GM18508 (cell line): ENCODE measurements at regions not wholly inside any gene's neighbourhood (a gene's known extent, or its start where the extent isn't known, plus 50 kb on each side); places are given as distances from the start of the nearest gene placed in this dataset.

Experiments used
- ATAC-seq: cut with Tn5 transposase; IDR thresholded peaks from one replicate; pipeline ENCODE4 v1.9.1; 2021; ENCODE audit warnings: moderate number of reproducible peaks; ENCODE audit not compliant: insufficient read depth, unreplicated experiment

- ATAC-seq: no peak
Observed at GRCh38 chr9:81490605-81491331, 198.6 kb downstream of the TLE1 start.

GRCh38 chr9:81489046-81489445, 200.3 kb downstream of the TLE1 start:
- no peak for ATAC-seq

- ATAC-seq: no peak
Observed at GRCh38 chr9:81480828-81481604, 208.3 kb downstream of the TLE1 start.

GRCh38 chr9:81479573-81479972, 209.8 kb downstream of the TLE1 start:
- ATAC-seq: no peak

GRCh38 chr9:81477669-81478068, 211.7 kb downstream of the TLE1 start:
- ATAC-seq: no peak

- no peak for ATAC-seq
Observed at GRCh38 chr9:81476813-81477490, 212.4 kb downstream of the TLE1 start.

- ATAC-seq: no peak
Observed at GRCh38 chr9:81474792-81475191, 214.6 kb downstream of the TLE1 start.

GRCh38 chr9:81474125-81474524, 215.2 kb downstream of the TLE1 start:
- no peak for ATAC-seq

GRCh38 chr9:81473708-81474107, 215.6 kb downstream of the TLE1 start:
- no peak for ATAC-seq

GRCh38 chr9:81473206-81473605, 216.1 kb downstream of the TLE1 start:
- no peak for ATAC-seq

- no peak for ATAC-seq
Observed at GRCh38 chr9:81472701-81473100, 216.6 kb downstream of the TLE1 start.

GRCh38 chr9:81470864-81471263, 218.5 kb downstream of the TLE1 start:
- no peak for ATAC-seq

GRCh38 chr9:81468084-81468595, 221.2 kb downstream of the TLE1 start:
- no peak for ATAC-seq

GRCh38 chr9:81466981-81467380, 222.4 kb downstream of the TLE1 start:
- ATAC-seq: no peak

GRCh38 chr9:81465468-81466011, 223.8 kb downstream of the TLE1 start:
- no peak for ATAC-seq

GRCh38 chr9:81462801-81463200, 226.5 kb downstream of the TLE1 start:
- ATAC-seq: no peak

- no peak for ATAC-seq
Observed at GRCh38 chr9:81461196-81461595, 228.2 kb downstream of the TLE1 start.

- no peak for ATAC-seq
Observed at GRCh38 chr9:81460693-81461092, 228.7 kb downstream of the TLE1 start.

GRCh38 chr9:81459591-81459990, 229.8 kb downstream of the TLE1 start:
- no peak for ATAC-seq

- ATAC-seq: no peak
Observed at GRCh38 chr9:81456431-81457006, 232.8 kb downstream of the TLE1 start.
